ENCODE measurements at regions not wholly inside any gene's neighbourhood (a gene's known extent, or its start where the extent isn't known, plus 50 kb on each side); places are given as distances from the start of the nearest gene placed in this dataset.

GRCh38 chr9:95644377-95644776 is 127.6 kb upstream of the PTCH1 start:
- no peaks in the 10 kb centered on the region for H3K36me3 Mint-ChIP-seq (ENCODE audit: low read depth)
- no peaks in the 10 kb centered on the region for H3K79me2 ChIP-seq (replicated peaks; ENCODE audit: insufficient read depth)
- H3K27me3 ChIP-seq (ENCODE audit: insufficient read depth), result no peaks in the 10 kb centered on the region
- no peak overlapping the region for H3K27ac ChIP-seq (ENCODE audit: low read depth)
- no peaks in the 10 kb centered on the region for H3F3A ChIP-seq (replicated peaks; ENCODE audit: low read depth)
- H3K27ac Mint-ChIP-seq, result no peak overlapping the region
- DNase-seq (ENCODE audit: low spot score) (no peak), ATAC-seq (no peak)
- H3K9me3 Mint-ChIP-seq, result no peaks in the 10 kb centered on the region; the same call in 2 of the 3 replicates
- no peak overlapping the region for H3K4me3 Mint-ChIP-seq
- no peak overlapping the region for H2AFZ ChIP-seq
- TF ChIP-seq STAT1 (IDR thresholded peaks at IDR 0.05; ENCODE audit: unreplicated experiment) (no peak), NANOG (IDR thresholded peaks at IDR 0.05; ENCODE audit: borderline replicate concordance) (no peak), EZH2 (IDR thresholded peaks at IDR 0.05; ENCODE audit: low read depth, unreplicated experiment) (no peak), JUNB (IDR thresholded peaks at IDR 0.05; ENCODE audit: unreplicated experiment) (no peak), ZNF462 (CRISPR knock-in tag; IDR thresholded peaks at IDR 0.05) (no peak), ZNF331 (CRISPR knock-in tag; IDR thresholded peaks at IDR 0.05; ENCODE audit: low read depth) (no peak), EZH2phosphoT487 (IDR thresholded peaks at IDR 0.05; ENCODE audit: unreplicated experiment) (no peak)
- TF ChIP-seq, protein P1, sequence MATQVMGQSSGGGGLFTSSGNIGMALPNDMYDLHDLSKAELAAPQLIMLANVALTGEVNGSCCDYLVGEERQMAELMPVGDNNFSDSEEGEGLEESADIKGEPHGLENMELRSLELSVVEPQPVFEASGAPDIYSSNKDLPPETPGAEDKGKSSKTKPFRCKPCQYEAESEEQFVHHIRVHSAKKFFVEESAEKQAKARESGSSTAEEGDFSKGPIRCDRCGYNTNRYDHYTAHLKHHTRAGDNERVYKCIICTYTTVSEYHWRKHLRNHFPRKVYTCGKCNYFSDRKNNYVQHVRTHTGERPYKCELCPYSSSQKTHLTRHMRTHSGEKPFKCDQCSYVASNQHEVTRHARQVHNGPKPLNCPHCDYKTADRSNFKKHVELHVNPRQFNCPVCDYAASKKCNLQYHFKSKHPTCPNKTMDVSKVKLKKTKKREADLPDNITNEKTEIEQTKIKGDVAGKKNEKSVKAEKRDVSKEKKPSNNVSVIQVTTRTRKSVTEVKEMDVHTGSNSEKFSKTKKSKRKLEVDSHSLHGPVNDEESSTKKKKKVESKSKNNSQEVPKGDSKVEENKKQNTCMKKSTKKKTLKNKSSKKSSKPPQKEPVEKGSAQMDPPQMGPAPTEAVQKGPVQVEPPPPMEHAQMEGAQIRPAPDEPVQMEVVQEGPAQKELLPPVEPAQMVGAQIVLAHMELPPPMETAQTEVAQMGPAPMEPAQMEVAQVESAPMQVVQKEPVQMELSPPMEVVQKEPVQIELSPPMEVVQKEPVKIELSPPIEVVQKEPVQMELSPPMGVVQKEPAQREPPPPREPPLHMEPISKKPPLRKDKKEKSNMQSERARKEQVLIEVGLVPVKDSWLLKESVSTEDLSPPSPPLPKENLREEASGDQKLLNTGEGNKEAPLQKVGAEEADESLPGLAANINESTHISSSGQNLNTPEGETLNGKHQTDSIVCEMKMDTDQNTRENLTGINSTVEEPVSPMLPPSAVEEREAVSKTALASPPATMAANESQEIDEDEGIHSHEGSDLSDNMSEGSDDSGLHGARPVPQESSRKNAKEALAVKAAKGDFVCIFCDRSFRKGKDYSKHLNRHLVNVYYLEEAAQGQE (IDR thresholded peaks at IDR 0.05; ENCODE audit: unreplicated experiment), result no peak
- TF ChIP-seq, protein P2, sequence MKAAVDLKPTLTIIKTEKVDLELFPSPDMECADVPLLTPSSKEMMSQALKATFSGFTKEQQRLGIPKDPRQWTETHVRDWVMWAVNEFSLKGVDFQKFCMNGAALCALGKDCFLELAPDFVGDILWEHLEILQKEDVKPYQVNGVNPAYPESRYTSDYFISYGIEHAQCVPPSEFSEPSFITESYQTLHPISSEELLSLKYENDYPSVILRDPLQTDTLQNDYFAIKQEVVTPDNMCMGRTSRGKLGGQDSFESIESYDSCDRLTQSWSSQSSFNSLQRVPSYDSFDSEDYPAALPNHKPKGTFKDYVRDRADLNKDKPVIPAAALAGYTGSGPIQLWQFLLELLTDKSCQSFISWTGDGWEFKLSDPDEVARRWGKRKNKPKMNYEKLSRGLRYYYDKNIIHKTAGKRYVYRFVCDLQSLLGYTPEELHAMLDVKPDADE (IDR thresholded peaks at IDR 0.05), result no peak
- H3K4me2 ChIP-seq, result no peak overlapping the region
- no peaks in the 10 kb centered on the region for H3K36me3 ChIP-seq (ENCODE audit: insufficient read depth)
- peaks cover 6% of the 10 kb centered on the region for H3K4me1 ChIP-seq (ENCODE audit: insufficient read depth)
- peaks cover 7% of the 10 kb centered on the region; the same call in 2 of the 3 replicates for H3K4me1 Mint-ChIP-seq
- no peak overlapping the region for H3K4me3 ChIP-seq
- H4K20me1 ChIP-seq (replicated peaks; ENCODE audit: insufficient read depth), result no peaks in the 10 kb centered on the region
- H3K27me3 Mint-ChIP-seq (ENCODE audit: insufficient read depth, low read depth, poor library complexity), result no peaks in the 10 kb centered on the region
- peaks cover 8% of the 10 kb centered on the region; the same call in 1 of the 2 replicates for H3K9me2 ChIP-seq (ENCODE audit: insufficient read depth)

Data from GM23338 (cell line).